Endothelial cell (in vitro differentiated cells): ENCODE measurements at regions not wholly inside any gene's neighbourhood (a gene's known extent, or its start where the extent isn't known, plus 50 kb on each side); places are given as distances from the start of the nearest gene placed in this dataset.
"Not testable (repeated sequence)": the region's sequence is repeated elsewhere in the genome, so short reads cannot be mapped to it uniquely, and the experiment has no call there.

Experiments
- DNase-seq: peaks from one replicate; pipeline ENCODE4 v3.0.0; 2021; ENCODE audit warnings: low spot score
- H3K27ac Mint-ChIP-seq: one replicate; pipeline ENCODE4 v1.8.0; 2021; ENCODE audit warnings: mixed read lengths, inconsistent platforms; ENCODE audit not compliant: unreplicated experiment
- H3K27me3 Mint-ChIP-seq: one replicate; pipeline ENCODE4 v1.8.0; 2021; ENCODE audit warnings: mild to moderate bottlenecking, moderate library complexity, mixed read lengths, inconsistent platforms; ENCODE audit not compliant: unreplicated experiment
- H3K36me3 Mint-ChIP-seq: one replicate; pipeline ENCODE4 v1.8.0; 2021; ENCODE audit warnings: mild to moderate bottlenecking, low read depth, mixed read lengths, inconsistent platforms; ENCODE audit not compliant: unreplicated experiment
- H3K4me1 Mint-ChIP-seq: one replicate; pipeline ENCODE4 v1.8.0; 2021; ENCODE audit warnings: mild to moderate bottlenecking, mixed read lengths, inconsistent platforms; ENCODE audit not compliant: unreplicated experiment
- H3K4me3 Mint-ChIP-seq: one replicate; pipeline ENCODE4 v1.8.0; 2021; ENCODE audit warnings: mild to moderate bottlenecking, mixed read lengths, inconsistent platforms; ENCODE audit not compliant: unreplicated experiment
- H3K9me3 Mint-ChIP-seq: one replicate; pipeline ENCODE4 v1.8.0; 2021; ENCODE audit warnings: mixed read lengths, inconsistent platforms; ENCODE audit not compliant: unreplicated experiment

- H3K4me3 Mint-ChIP-seq, H3K9me3 Mint-ChIP-seq, H3K27ac Mint-ChIP-seq, H3K4me1 Mint-ChIP-seq, H3K27me3 Mint-ChIP-seq, H3K36me3 Mint-ChIP-seq, DNase-seq: not testable (repeated sequence)
Measured at GRCh38 chr2:87442983-87443577, 304.8 kb upstream of the PLGLB2 start.

- H3K9me3 Mint-ChIP-seq, DNase-seq, H3K4me1 Mint-ChIP-seq, H3K4me3 Mint-ChIP-seq, H3K36me3 Mint-ChIP-seq, H3K27me3 Mint-ChIP-seq, H3K27ac Mint-ChIP-seq: not testable (repeated sequence)
Measured at GRCh38 chr2:87444951-87445350, 302.9 kb upstream of the PLGLB2 start.

- H3K4me3 Mint-ChIP-seq, H3K27me3 Mint-ChIP-seq, H3K4me1 Mint-ChIP-seq, H3K9me3 Mint-ChIP-seq, DNase-seq, H3K27ac Mint-ChIP-seq, H3K36me3 Mint-ChIP-seq: not testable (repeated sequence)
Measured at GRCh38 chr2:87445613-87446312, 302.1 kb upstream of the PLGLB2 start.

GRCh38 chr2:87446313-87446696 is 301.6 kb upstream of the PLGLB2 start:
- not testable (repeated sequence) for H3K36me3 Mint-ChIP-seq, H3K4me3 Mint-ChIP-seq, H3K9me3 Mint-ChIP-seq, H3K4me1 Mint-ChIP-seq, DNase-seq, H3K27ac Mint-ChIP-seq, H3K27me3 Mint-ChIP-seq

GRCh38 chr2:87449462-87449980 is 298.4 kb upstream of the PLGLB2 start:
- not testable (repeated sequence) for H3K4me3 Mint-ChIP-seq, H3K4me1 Mint-ChIP-seq, DNase-seq, H3K27me3 Mint-ChIP-seq, H3K9me3 Mint-ChIP-seq, H3K27ac Mint-ChIP-seq, H3K36me3 Mint-ChIP-seq

GRCh38 chr2:87452193-87452592 is 295.7 kb upstream of the PLGLB2 start:
- not testable (repeated sequence) for H3K4me1 Mint-ChIP-seq, DNase-seq, H3K4me3 Mint-ChIP-seq, H3K36me3 Mint-ChIP-seq, H3K27me3 Mint-ChIP-seq, H3K27ac Mint-ChIP-seq, H3K9me3 Mint-ChIP-seq

- not testable (repeated sequence) for H3K4me3 Mint-ChIP-seq, H3K27me3 Mint-ChIP-seq, DNase-seq, H3K9me3 Mint-ChIP-seq, H3K36me3 Mint-ChIP-seq, H3K4me1 Mint-ChIP-seq, H3K27ac Mint-ChIP-seq
Measured at GRCh38 chr2:87452861-87453260, 295.0 kb upstream of the PLGLB2 start.

- H3K27ac Mint-ChIP-seq = peak overlapping the region; percentile 90
- H3K36me3 Mint-ChIP-seq, DNase-seq: not testable (repeated sequence)
Measured at GRCh38 chr2:87453965-87454364, 293.9 kb upstream of the PLGLB2 start.

GRCh38 chr2:87454421-87454820 is 293.5 kb upstream of the PLGLB2 start:
- H3K36me3 Mint-ChIP-seq, H3K27me3 Mint-ChIP-seq, DNase-seq, H3K4me3 Mint-ChIP-seq, H3K9me3 Mint-ChIP-seq: not testable (repeated sequence)
- Mint-ChIP-seq H3K27ac (peak overlapping the region; percentile 90), H3K4me1 (peaks cover 17% of the 10 kb centered on the region)

More at GRCh38 chr2:87453965-87454364, 293.9 kb upstream of the PLGLB2 start:
- not testable (repeated sequence) for H3K9me3 Mint-ChIP-seq, H3K4me3 Mint-ChIP-seq, H3K27me3 Mint-ChIP-seq
- H3K4me1 Mint-ChIP-seq = peaks cover 14% of the 10 kb centered on the region

- H3K4me3 Mint-ChIP-seq, H3K9me3 Mint-ChIP-seq, H3K36me3 Mint-ChIP-seq, H3K27me3 Mint-ChIP-seq, DNase-seq: not testable (repeated sequence)
- H3K27ac Mint-ChIP-seq = peak overlapping the region; percentile 64
- peaks cover 17% of the 10 kb centered on the region for H3K4me1 Mint-ChIP-seq
Measured at GRCh38 chr2:87455209-87455853, 292.6 kb upstream of the PLGLB2 start.

- DNase-seq, H3K27ac Mint-ChIP-seq, H3K9me3 Mint-ChIP-seq, H3K27me3 Mint-ChIP-seq, H3K4me3 Mint-ChIP-seq, H3K36me3 Mint-ChIP-seq: not testable (repeated sequence)
- peaks cover 17% of the 10 kb centered on the region for H3K4me1 Mint-ChIP-seq
Measured at GRCh38 chr2:87455854-87456249, 292.0 kb upstream of the PLGLB2 start.
